ENCODE measurements at regions not wholly inside any gene's neighbourhood (a gene's known extent, or its start where the extent isn't known, plus 50 kb on each side); places are given as distances from the start of the nearest gene placed in this dataset.

- TF ChIP-seq CTCF (IDR thresholded peaks at IDR 0.05) = no peak
- TF ChIP-seq POLR2A (IDR thresholded peaks at IDR 0.05) = no peak
- TF ChIP-seq EP300 (IDR thresholded peaks at IDR 0.05) = no peak
Observed at GRCh38 chr2:186911551-186912085, 62.6 kb upstream of the ZSWIM2 start.

Measured in tibial nerve (tissue), 4 donors.